K562 (cell line): ENCODE measurements at regions not wholly inside any gene's neighbourhood (a gene's known extent, or its start where the extent isn't known, plus 50 kb on each side); places are given as distances from the start of the nearest gene placed in this dataset.

ENCODE experiments used
- ATAC-seq: fragments of 200-7000 bp; cut with Tn5 transposase; 3 replicates; pipeline ENCODE4 v1.9.1; 2020; ENCODE audit warnings: moderate library complexity
- BruUV-seq: library from RNA; stranded (reverse); fragments of 400-500 nt; replicated peaks from 2 replicates; lab custom pipeline; 2021; lab: Mats Ljungman, UMichigan
- CTCF ChIA-PET: fragments of 300-600 bp; formaldehyde crosslinking; extraction: SDS; loops from one replicate; lab custom pipeline; 2021; ENCODE audit warnings: low intra/inter-chr PET ratio; lab: Yijun Ruan, JAX
- POLR2A ChIA-PET: fragments of 300-600, 350-650 bp; sonication (Branson Sonifier 250); formaldehyde crosslinking; extraction: SDS; loops from one replicate; lab custom pipeline; 2021; ENCODE audit warnings: antibody characterized with exemption, inconsistent platforms; lab: Yijun Ruan, JAX
- DNase-seq, 4 experiments: peaks; one replicate each; pipeline versions ENCODE4 v3.0.0 to v3.0.0-alpha.2; 2011 to 2018; ENCODE audit warnings: low spot score in 3 of 4, mixed read lengths in 3 of 4; ENCODE audit errors: extremely low read depth in 1 of 4
- FAIRE-seq: peaks from 2 replicates; lab custom pipeline; 2011; peaks lifted over from hg19 to GRCh38; lab: Jason Lieb, UNC
- H2AFZ ChIP-seq: 2 replicates; pipeline ENCODE4 v1.6.0; 2011; ENCODE audit warnings: low read depth, low read length, control low read depth, inconsistent platforms
- H3K27ac ChIP-seq: fragments of 200-600 bp; 3 replicates; pipeline ENCODE4 v1.8.0; 2011; ENCODE audit warnings: low read depth, mild to moderate bottlenecking, control low read depth, inconsistent platforms, low read length, moderate library complexity, mixed read lengths; ENCODE audit errors: extremely low read depth
- H3K27me3 ChIP-seq, 2 experiments: fragments of 300-600 bp in 1 of 2; 2 replicates in 1 of 2; 3 replicates in 1 of 2; pipeline versions ENCODE4 v1.6.0 to v1.8.0; 2011; ENCODE audit warnings: inconsistent platforms in 2 of 2, low read length in 2 of 2, mild to moderate bottlenecking in 1 of 2, mixed read lengths in 1 of 2, moderate library complexity in 1 of 2; ENCODE audit not compliant: control insufficient read depth in 2 of 2, insufficient read depth in 2 of 2
- H3K36me3 ChIP-seq: fragments of 300-600 bp; 3 replicates; pipeline ENCODE4 v1.8.0; 2011; ENCODE audit warnings: mild to moderate bottlenecking, low read length, inconsistent platforms; ENCODE audit not compliant: control insufficient read depth, insufficient read depth
- H3K4me1 ChIP-seq, 2 experiments: fragments of 200-600 bp in 1 of 2; replicated peaks in 1 of 2; 2 replicates in 1 of 2; 3 replicates in 1 of 2; pipeline versions ENCODE4 v1.5.1 to v1.8.0; 2011; ENCODE audit warnings: inconsistent platforms in 2 of 2, low read length in 2 of 2, mild to moderate bottlenecking in 1 of 2, mixed read lengths in 1 of 2, moderate library complexity in 1 of 2; ENCODE audit not compliant: control insufficient read depth in 2 of 2, insufficient read depth in 2 of 2
- H3K4me2 ChIP-seq: 2 replicates; pipeline ENCODE4 v1.6.1; 2011; ENCODE audit warnings: low read length, control low read depth, inconsistent platforms, mixed read lengths; ENCODE audit not compliant: insufficient read depth
- H3K4me3 ChIP-seq: fragments of 200-600 bp; sonication (generic), shearing (Covaris generic); 2 replicates; pipeline ENCODE4 v1.5.1; 2016; ENCODE audit warnings: control low read depth, inconsistent platforms
- H3K79me2 ChIP-seq: fragments of 200-600 bp; 3 replicates; pipeline ENCODE4 v1.8.0; 2011; ENCODE audit warnings: low read length, inconsistent platforms; ENCODE audit not compliant: control insufficient read depth, insufficient read depth
- H3K9ac ChIP-seq, 2 experiments: 2 replicates each; pipeline versions ENCODE4 v1.6.0 to v1.6.1; 2011; ENCODE audit warnings: low read depth in 2 of 2, low read length in 2 of 2, control low read depth in 1 of 2, inconsistent platforms in 1 of 2, mild to moderate bottlenecking in 1 of 2, mixed read lengths in 1 of 2; ENCODE audit not compliant: insufficient read depth in 1 of 2
- H3K9me1 ChIP-seq: one replicate; pipeline ENCODE4 v1.6.0; 2011; ENCODE audit warnings: inconsistent platforms, mild to moderate bottlenecking, low read length, moderate library complexity; ENCODE audit not compliant: control insufficient read depth, insufficient read depth
- H3K9me3 ChIP-seq: replicated peaks from 2 replicates; pipeline ENCODE4 v1.5.1; 2011; ENCODE audit warnings: low read depth, low read length, inconsistent platforms; ENCODE audit not compliant: control insufficient read depth, insufficient read depth
- H4K20me1 ChIP-seq: replicated peaks from 2 replicates; pipeline ENCODE4 v1.6.1; 2011; ENCODE audit warnings: low read length, inconsistent platforms, mixed read lengths; ENCODE audit not compliant: control insufficient read depth, insufficient read depth
- ATF1 ChIP-seq, 2 experiments: fragments of 450-650 bp in 1 of 2; IDR thresholded peaks; 2 replicates each; pipeline ENCODE4 v1.6.1; 2016; ENCODE audit warnings: missing compliant biosample characterization in 1 of 2, missing genetic modification characterization in 1 of 2
- EP400 ChIP-seq: fragments of 450-650 bp; IDR thresholded peaks from 2 replicates; pipeline ENCODE4 v1.6.1; 2017; ENCODE audit warnings: antibody characterized with exemption, mild to moderate bottlenecking, moderate library complexity
- HNRNPH1 ChIP-seq: fragments of 200-400 bp; formaldehyde crosslinking; optimal IDR thresholded peaks from 2 replicates; pipeline ENCODE3; 2017; ENCODE audit warnings: low read depth, mild to moderate bottlenecking, low read length, moderate library complexity
- IRF9 ChIP-seq: fragments of 450-650 bp; IDR thresholded peaks from 2 replicates; pipeline ENCODE4 v1.6.1; 2016; ENCODE audit warnings: missing biosample characterization, missing genetic modification characterization
- KAT2B ChIP-seq: IDR thresholded peaks from one replicate; pipeline ENCODE4 v1.6.1; 2012; ENCODE audit warnings: low read depth, mild to moderate bottlenecking, control low read depth, inconsistent platforms, low read length, moderate library complexity
- KLF13 ChIP-seq: fragments of 450-650 bp; IDR thresholded peaks from 2 replicates; pipeline ENCODE4 v1.6.1; 2016; ENCODE audit warnings: missing genetic modification characterization, low read depth, mild to moderate bottlenecking, missing compliant biosample characterization, moderate library complexity, borderline replicate concordance
- PHF8 ChIP-seq: fragments of 200-600 bp; sonication (generic); IDR thresholded peaks from 2 replicates; pipeline ENCODE4 v1.6.1; 2012; ENCODE audit warnings: mixed run types, mild to moderate bottlenecking, inconsistent platforms, low read length, moderate library complexity, borderline replicate concordance
- PTTG1 ChIP-seq: fragments of 450-650 bp; IDR thresholded peaks from 2 replicates; pipeline ENCODE4 v1.6.1; 2016; ENCODE audit warnings: low read depth, mild to moderate bottlenecking, missing genetic modification characterization, missing compliant biosample characterization
- ZKSCAN8 ChIP-seq: fragments of 200-800 bp; sonication (Bioruptor generic); IDR thresholded peaks from 2 replicates; pipeline ENCODE4 v1.6.1; 2016; ENCODE audit warnings: missing genetic modification characterization, missing compliant biosample characterization
- ZNF695 ChIP-seq: fragments of 450-650 bp; formaldehyde crosslinking; IDR thresholded peaks from 2 replicates; pipeline ENCODE4 v1.4.0; 2020; ENCODE audit warnings: mild to moderate bottlenecking, moderate library complexity
- WGBS: fragments of 100-300 bp; shearing (Covaris generic); methylation state at CpG from one replicate; pipeline ENCODE4 v1.1.6; 2016; ENCODE audit warnings: low coverage, mixed read lengths; ENCODE audit not compliant: insufficient coverage; ENCODE audit errors: missing lambda C conversion rate; 5-methylcytosine and 5-hydroxymethylcytosine counted together
- in situ Hi-C: fragments of 300-500 bp; cut with MboI; formaldehyde crosslinking; loops from 4 replicates; pipeline ENCODE4 v1.15.0; 2018; ENCODE audit warnings: inconsistent platforms, mixed read lengths
- intact Hi-C: fragments of 100-400 bp; cut with micrococcal nuclease; formaldehyde crosslinking; loops from 2 replicates; pipeline ENCODE4 v1.14.2; 2022
- TF ChIP-seq, protein P1 (sequence below), 2 experiments: fragments of 450-650 bp in 1 of 2; sonication (generic) in 1 of 2; formaldehyde crosslinking; conservative IDR thresholded peaks; 2 replicates each; pipeline versions ENCODE4 v1.4.0 to v1.8.1; 2020 to 2022; ENCODE audit warnings: mild to moderate bottlenecking in 1 of 2, missing genetic modification reagents in 1 of 2

- TF ChIP-seq, protein P1, sequence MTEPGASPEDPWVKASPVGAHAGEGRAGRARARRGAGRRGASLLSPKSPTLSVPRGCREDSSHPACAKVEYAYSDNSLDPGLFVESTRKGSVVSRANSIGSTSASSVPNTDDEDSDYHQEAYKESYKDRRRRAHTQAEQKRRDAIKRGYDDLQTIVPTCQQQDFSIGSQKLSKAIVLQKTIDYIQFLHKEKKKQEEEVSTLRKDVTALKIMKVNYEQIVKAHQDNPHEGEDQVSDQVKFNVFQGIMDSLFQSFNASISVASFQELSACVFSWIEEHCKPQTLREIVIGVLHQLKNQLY (CRISPR knock-in tag; conservative IDR thresholded peaks at IDR 0.05) = no peak
- no peak for TF ChIP-seq EP400
These were observed 53.0 kb upstream of the ZNF728 start (continued) for GRCh38 chr19:23055946-23056345.

- Histone ChIP-seq H3K9me3 (no peaks in the 10 kb centered on the region), H4K20me1 (no peaks in the 10 kb centered on the region), H3K27ac (no peak overlapping the region), H3K4me1 (no peaks in the 10 kb centered on the region), H3K27me3 (no peaks in the 10 kb centered on the region), H3K36me3 (no peaks in the 10 kb centered on the region), H3K79me2 (no peaks in the 10 kb centered on the region), H3K4me3 (no peak overlapping the region), H3K4me2 (no peak overlapping the region), H3K9ac (no peak overlapping the region), H3K9me1 (no peaks in the 10 kb centered on the region), H2AFZ (no peak overlapping the region)
- in situ Hi-C loops (no loop called here), intact Hi-C loops (no loop called here)
- FAIRE-seq (no peak), ATAC-seq (no peak), DNase-seq (no peak)
- ChIA-PET CTCF (no interaction called here), POLR2A (no interaction called here)
- no TSS peak for BruUV-seq
- TF ChIP-seq HNRNPH1 (no peak), KAT2B (no peak), IRF9 (no peak), ZNF695 (no peak), ATF1 (CRISPR knock-in tag; IDR thresholded peaks at IDR 0.05) (no peak), ATF1 (tag; IDR thresholded peaks at IDR 0.05) (no peak), ZKSCAN8 (CRISPR knock-in tag) (no peak), PHF8 (no peak), KLF13 (tag) (no peak), PTTG1 (no peak)
- WGBS = 0% methylated on average over 3 of the region's 3 CpGs
These were observed 52.5 kb upstream of the ZNF728 start for GRCh38 chr19:23055501-23055900.
